Neural cell (in vitro differentiated cells): ENCODE measurements at regions not wholly inside any gene's neighbourhood (a gene's known extent, or its start where the extent isn't known, plus 50 kb on each side); places are given as distances from the start of the nearest gene placed in this dataset.
A peak's percentile ranks its signal among the peaks of the same experiment; 100 is the strongest.

Source experiments
- H2AFZ ChIP-seq: fragments of 200-600, 300-800 bp; sonication (generic), shearing (Covaris generic); 2 replicates; pipeline ENCODE4 v1.6.0; 2014; ENCODE audit warnings: low read depth, mild to moderate bottlenecking, antibody characterized with exemption, low read length, moderate library complexity
- H3F3A ChIP-seq: fragments of 200-600 bp; shearing (Covaris generic); 2 replicates; pipeline ENCODE4 v1.6.1; 2016; ENCODE audit warnings: mild to moderate bottlenecking, moderate library complexity, mixed read lengths, antibody characterized with exemption, low read length; ENCODE audit not compliant: insufficient read depth, poor library complexity, severe bottlenecking
- H3K27ac ChIP-seq: fragments of 200-600, 300-800 bp; sonication (generic), shearing (Covaris generic); 2 replicates; pipeline ENCODE4 v1.5.1; 2014; ENCODE audit warnings: mild to moderate bottlenecking, low read length, moderate library complexity
- H3K27me3 ChIP-seq: fragments of 300-800, 200-600 bp; sonication (generic), shearing (Covaris generic); 2 replicates; pipeline ENCODE4 v1.6.0; 2014; ENCODE audit warnings: mild to moderate bottlenecking, low read depth, low read length, moderate library complexity; ENCODE audit not compliant: insufficient read depth
- H3K36me3 ChIP-seq: fragments of 300-800, 200-600 bp; sonication (generic), shearing (Covaris generic); 2 replicates; pipeline ENCODE4 v1.5.1; 2014; ENCODE audit warnings: mild to moderate bottlenecking, antibody characterized with exemption, low read length, moderate library complexity; ENCODE audit not compliant: insufficient read depth
- H3K4me2 ChIP-seq: fragments of 300-800, 200-600 bp; sonication (generic), shearing (Covaris generic); 2 replicates; pipeline ENCODE4 v1.6.0; 2014; ENCODE audit warnings: mild to moderate bottlenecking, low read length
- H3K4me3 ChIP-seq: fragments of 300-800, 200-600 bp; sonication (generic), shearing (Covaris generic); 2 replicates; pipeline ENCODE4 v1.5.1; 2014; ENCODE audit warnings: mild to moderate bottlenecking, low read length, moderate library complexity
- H3K79me2 ChIP-seq: fragments of 200-600 bp; shearing (Covaris generic); replicated peaks from 2 replicates; pipeline ENCODE4 v1.6.0; 2014; ENCODE audit warnings: mild to moderate bottlenecking, low read length, moderate library complexity; ENCODE audit not compliant: insufficient read depth
- H3K9ac ChIP-seq: fragments of 300-800, 200-600 bp; sonication (generic), shearing (Covaris generic); 2 replicates; pipeline ENCODE4 v1.6.1; 2016; ENCODE audit warnings: mild to moderate bottlenecking, low read length, mixed read lengths
- H3K9me2 ChIP-seq: fragments of 200-600 bp; shearing (Covaris generic); 2 replicates; pipeline ENCODE4 v1.6.1; 2016; ENCODE audit warnings: mild to moderate bottlenecking, low read length, mixed read lengths; ENCODE audit not compliant: insufficient read depth
- H3K9me3 ChIP-seq: fragments of 200-600, 300-800 bp; sonication (generic), shearing (Covaris generic); 2 replicates; pipeline ENCODE4 v1.6.1; 2016; ENCODE audit warnings: mild to moderate bottlenecking, mixed run types, low read length, moderate library complexity, mixed read lengths
- H4K20me1 ChIP-seq: fragments of 200-600 bp; shearing (Covaris generic); 2 replicates; pipeline ENCODE4 v1.6.1; 2016; ENCODE audit warnings: mild to moderate bottlenecking, mixed run types; ENCODE audit not compliant: insufficient read depth
- EP300 ChIP-seq: fragments of 450-650 bp; conservative IDR thresholded peaks from 2 replicates; pipeline ENCODE4 v1.6.1; 2014; ENCODE audit warnings: antibody characterized with exemption, mild to moderate bottlenecking, moderate library complexity; ENCODE audit not compliant: poor library complexity, severe bottlenecking
- EZH2 ChIP-seq: fragments of 200-600, 300-800 bp; shearing (Covaris generic), sonication (generic); IDR thresholded peaks from 2 replicates; pipeline ENCODE4 v1.6.1; 2014; ENCODE audit warnings: antibody characterized with exemption, low read length, borderline replicate concordance, mild to moderate bottlenecking; ENCODE audit not compliant: insufficient read depth, poor library complexity, severe bottlenecking
- MXI1 ChIP-seq: fragments of 450-650 bp; conservative IDR thresholded peaks from 2 replicates; pipeline ENCODE4 v1.6.1; 2014; ENCODE audit warnings: antibody characterized with exemption, mild to moderate bottlenecking; ENCODE audit not compliant: poor library complexity, severe bottlenecking
- POLR2AphosphoS5 ChIP-seq: IDR thresholded peaks from 2 replicates; pipeline ENCODE4 v1.6.1; 2012
- RAD21 ChIP-seq: fragments of 450-650 bp; conservative IDR thresholded peaks from 2 replicates; pipeline ENCODE4 v1.6.1; 2014; ENCODE audit warnings: antibody characterized with exemption, mild to moderate bottlenecking, moderate library complexity
- SMC3 ChIP-seq: fragments of 450-650 bp; conservative IDR thresholded peaks from 2 replicates; pipeline ENCODE4 v1.6.1; 2014; ENCODE audit warnings: antibody characterized with exemption, mild to moderate bottlenecking, moderate library complexity; ENCODE audit not compliant: poor library complexity
- TAF1 ChIP-seq: IDR thresholded peaks from 2 replicates; pipeline ENCODE4 v1.6.1; 2012; ENCODE audit warnings: low read depth
- TF ChIP-seq, protein P1 (sequence below): fragments of 450-650 bp; IDR thresholded peaks from 2 replicates; pipeline ENCODE4 v1.5.1; 2014; ENCODE audit warnings: antibody characterized with exemption, mild to moderate bottlenecking, moderate library complexity; ENCODE audit not compliant: poor library complexity, severe bottlenecking
- TF ChIP-seq, protein P2 (sequence below): IDR thresholded peaks from 2 replicates; pipeline ENCODE4 v1.6.1; 2012; ENCODE audit warnings: borderline replicate concordance

DNA sequence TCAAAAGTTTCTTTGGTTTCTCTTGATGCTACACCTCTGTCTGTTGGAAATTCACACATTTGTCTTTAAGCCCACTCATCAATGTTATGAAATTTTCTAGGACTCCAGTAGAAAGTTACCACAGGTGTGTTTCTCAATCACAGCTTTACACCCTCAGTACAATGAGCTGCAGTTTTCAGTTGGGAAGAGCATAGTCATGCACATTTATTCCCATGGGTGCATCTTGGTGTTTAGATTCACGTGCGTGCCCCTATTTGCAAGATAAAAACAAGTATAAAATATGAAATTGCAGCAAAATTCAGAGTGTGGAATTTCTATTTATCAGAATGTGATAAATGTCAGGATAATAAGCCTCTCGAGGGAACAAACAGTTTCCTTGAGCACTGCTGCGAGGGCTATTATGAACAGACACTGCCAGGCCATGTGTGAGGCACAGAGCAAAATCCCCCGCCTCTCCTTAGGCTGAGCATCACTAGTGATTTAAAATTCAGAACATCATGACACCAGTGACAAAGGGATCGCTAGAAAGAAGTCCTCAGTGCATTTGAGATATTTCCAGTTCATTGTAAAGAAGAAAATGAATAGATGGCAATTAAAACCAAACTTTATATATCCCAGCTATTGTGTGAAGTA is 512.2 kb upstream of the TCF4 start:
- no peaks in the 10 kb centered on the region for H3K79me2 ChIP-seq
- no peaks in the 10 kb centered on the region for H3K36me3 ChIP-seq
- no peaks in the 10 kb centered on the region for H3F3A ChIP-seq
- no peak overlapping the region for H3K27ac ChIP-seq
- peak overlapping the region; percentile 31 for H3K4me3 ChIP-seq
- no peak overlapping the region for H3K4me2 ChIP-seq
- H4K20me1 ChIP-seq = no peaks in the 10 kb centered on the region
- no peaks in the 10 kb centered on the region for H3K9me2 ChIP-seq
- no peaks in the 10 kb centered on the region for H3K9me3 ChIP-seq
- no peak overlapping the region for H3K9ac ChIP-seq
- H2AFZ ChIP-seq = no peak overlapping the region
- TF ChIP-seq RAD21 = no peak
- no peak for TF ChIP-seq SMC3
- TF ChIP-seq, protein P1, sequence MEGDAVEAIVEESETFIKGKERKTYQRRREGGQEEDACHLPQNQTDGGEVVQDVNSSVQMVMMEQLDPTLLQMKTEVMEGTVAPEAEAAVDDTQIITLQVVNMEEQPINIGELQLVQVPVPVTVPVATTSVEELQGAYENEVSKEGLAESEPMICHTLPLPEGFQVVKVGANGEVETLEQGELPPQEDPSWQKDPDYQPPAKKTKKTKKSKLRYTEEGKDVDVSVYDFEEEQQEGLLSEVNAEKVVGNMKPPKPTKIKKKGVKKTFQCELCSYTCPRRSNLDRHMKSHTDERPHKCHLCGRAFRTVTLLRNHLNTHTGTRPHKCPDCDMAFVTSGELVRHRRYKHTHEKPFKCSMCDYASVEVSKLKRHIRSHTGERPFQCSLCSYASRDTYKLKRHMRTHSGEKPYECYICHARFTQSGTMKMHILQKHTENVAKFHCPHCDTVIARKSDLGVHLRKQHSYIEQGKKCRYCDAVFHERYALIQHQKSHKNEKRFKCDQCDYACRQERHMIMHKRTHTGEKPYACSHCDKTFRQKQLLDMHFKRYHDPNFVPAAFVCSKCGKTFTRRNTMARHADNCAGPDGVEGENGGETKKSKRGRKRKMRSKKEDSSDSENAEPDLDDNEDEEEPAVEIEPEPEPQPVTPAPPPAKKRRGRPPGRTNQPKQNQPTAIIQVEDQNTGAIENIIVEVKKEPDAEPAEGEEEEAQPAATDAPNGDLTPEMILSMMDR = no peak
- H3K27me3 ChIP-seq = no peaks in the 10 kb centered on the region

DNA sequence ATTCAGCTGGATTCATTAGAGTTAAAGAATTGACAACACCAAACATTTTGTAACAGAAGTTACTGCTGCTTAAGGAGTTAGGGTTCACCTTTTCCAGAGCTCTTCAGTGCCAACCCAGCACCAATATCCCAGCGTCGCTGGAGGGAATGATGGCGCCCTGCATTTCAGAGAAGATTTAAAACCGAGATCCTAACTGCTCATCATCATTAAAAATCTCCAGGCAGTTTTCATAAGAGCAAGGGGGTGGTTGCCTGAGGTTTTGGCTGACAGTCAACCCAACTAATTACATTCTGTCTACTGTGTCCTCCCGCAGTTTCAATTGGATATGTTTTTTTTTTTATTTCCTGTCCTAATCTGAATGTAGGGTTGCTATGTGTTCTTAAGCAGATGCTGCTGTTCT is 509.6 kb upstream of the TCF4 start:
- no peak overlapping the region for H3K27ac ChIP-seq
- no peak overlapping the region for H3K4me3 ChIP-seq
- no peaks in the 10 kb centered on the region for H3K79me2 ChIP-seq
- H3K36me3 ChIP-seq = no peaks in the 10 kb centered on the region
- no peak overlapping the region for H3K4me2 ChIP-seq
- H3K9ac ChIP-seq = no peak overlapping the region
- H4K20me1 ChIP-seq = no peaks in the 10 kb centered on the region
- H3K9me3 ChIP-seq = no peaks in the 10 kb centered on the region
- no peaks in the 10 kb centered on the region for H3F3A ChIP-seq
- TF ChIP-seq, protein P1 = no peak
- TF ChIP-seq MXI1 = no peak
- no peak overlapping the region for H2AFZ ChIP-seq
- no peaks in the 10 kb centered on the region for H3K9me2 ChIP-seq
- H3K27me3 ChIP-seq = no peaks in the 10 kb centered on the region

DNA sequence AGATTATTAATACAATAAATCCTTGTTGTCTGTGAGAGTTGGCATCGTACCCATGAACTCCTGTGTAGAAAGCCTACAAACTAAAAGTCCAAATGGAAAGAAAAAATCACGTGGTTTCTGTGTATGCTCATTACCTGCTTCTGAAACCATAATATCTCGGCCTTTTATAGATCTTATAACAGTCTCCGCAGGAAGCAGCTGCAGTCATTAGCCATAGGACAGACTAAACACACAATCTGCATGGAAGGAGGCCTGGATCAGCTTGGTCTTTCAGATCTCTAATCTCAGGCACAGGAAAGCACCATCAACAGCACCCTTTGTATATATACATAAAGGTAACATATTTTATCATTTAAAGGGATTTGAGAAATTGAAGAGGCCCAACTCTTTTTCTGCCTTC is 508.9 kb upstream of the TCF4 start:
- Histone ChIP-seq H3K4me2 (no peak overlapping the region), H3K27me3 (no peaks in the 10 kb centered on the region), H2AFZ (no peak overlapping the region), H3K9ac (no peak overlapping the region), H3K9me3 (no peaks in the 10 kb centered on the region), H3K27ac (no peak overlapping the region), H3K36me3 (no peaks in the 10 kb centered on the region), H3K79me2 (no peaks in the 10 kb centered on the region), H4K20me1 (no peaks in the 10 kb centered on the region), H3F3A (no peaks in the 10 kb centered on the region), H3K9me2 (no peaks in the 10 kb centered on the region), H3K4me3 (no peak overlapping the region)
- no peak for TF ChIP-seq RAD21
- no peak for TF ChIP-seq MXI1
- no peak for TF ChIP-seq TAF1
- TF ChIP-seq POLR2AphosphoS5 = no peak
- no peak for TF ChIP-seq SMC3
- no peak for TF ChIP-seq EZH2
- TF ChIP-seq EP300 = no peak
- TF ChIP-seq, protein P2, sequence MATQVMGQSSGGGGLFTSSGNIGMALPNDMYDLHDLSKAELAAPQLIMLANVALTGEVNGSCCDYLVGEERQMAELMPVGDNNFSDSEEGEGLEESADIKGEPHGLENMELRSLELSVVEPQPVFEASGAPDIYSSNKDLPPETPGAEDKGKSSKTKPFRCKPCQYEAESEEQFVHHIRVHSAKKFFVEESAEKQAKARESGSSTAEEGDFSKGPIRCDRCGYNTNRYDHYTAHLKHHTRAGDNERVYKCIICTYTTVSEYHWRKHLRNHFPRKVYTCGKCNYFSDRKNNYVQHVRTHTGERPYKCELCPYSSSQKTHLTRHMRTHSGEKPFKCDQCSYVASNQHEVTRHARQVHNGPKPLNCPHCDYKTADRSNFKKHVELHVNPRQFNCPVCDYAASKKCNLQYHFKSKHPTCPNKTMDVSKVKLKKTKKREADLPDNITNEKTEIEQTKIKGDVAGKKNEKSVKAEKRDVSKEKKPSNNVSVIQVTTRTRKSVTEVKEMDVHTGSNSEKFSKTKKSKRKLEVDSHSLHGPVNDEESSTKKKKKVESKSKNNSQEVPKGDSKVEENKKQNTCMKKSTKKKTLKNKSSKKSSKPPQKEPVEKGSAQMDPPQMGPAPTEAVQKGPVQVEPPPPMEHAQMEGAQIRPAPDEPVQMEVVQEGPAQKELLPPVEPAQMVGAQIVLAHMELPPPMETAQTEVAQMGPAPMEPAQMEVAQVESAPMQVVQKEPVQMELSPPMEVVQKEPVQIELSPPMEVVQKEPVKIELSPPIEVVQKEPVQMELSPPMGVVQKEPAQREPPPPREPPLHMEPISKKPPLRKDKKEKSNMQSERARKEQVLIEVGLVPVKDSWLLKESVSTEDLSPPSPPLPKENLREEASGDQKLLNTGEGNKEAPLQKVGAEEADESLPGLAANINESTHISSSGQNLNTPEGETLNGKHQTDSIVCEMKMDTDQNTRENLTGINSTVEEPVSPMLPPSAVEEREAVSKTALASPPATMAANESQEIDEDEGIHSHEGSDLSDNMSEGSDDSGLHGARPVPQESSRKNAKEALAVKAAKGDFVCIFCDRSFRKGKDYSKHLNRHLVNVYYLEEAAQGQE = no peak
- TF ChIP-seq, protein P1 = no peak
